ENCODE measurements at regions not wholly inside any gene's neighbourhood (a gene's known extent, or its start where the extent isn't known, plus 50 kb on each side); places are given as distances from the start of the nearest gene placed in this dataset.

- DNase-seq (ENCODE audit: low read depth) = no peak
- TF ChIP-seq CTCF (IDR thresholded peaks at IDR 0.05; ENCODE audit: low read depth, low read length, missing control alignments) = no peak
- in situ Hi-C loops (cut with HindIII; ENCODE audit: low sequenced_read_pairs) = no loop called here
- no peak overlapping the region for H3K4me3 ChIP-seq (ENCODE audit: low read depth, low read length)
Measured at GRCh38 chr22:48258811-48259210, 1496.4 kb downstream of the TBC1D22A start.

GRCh38 chr22:48258064-48258701 lies 1495.7 kb downstream of the TBC1D22A start:
- no peak for DNase-seq (ENCODE audit: low read depth)
- in situ Hi-C loops (cut with HindIII; ENCODE audit: low sequenced_read_pairs) = no loop called here
- TF ChIP-seq CTCF (IDR thresholded peaks at IDR 0.05; ENCODE audit: low read depth, low read length, missing control alignments) = no peak
- H3K4me3 ChIP-seq (ENCODE audit: low read depth, low read length) = no peak overlapping the region

- no peak overlapping the region for H3K4me3 ChIP-seq (ENCODE audit: low read depth, low read length)
- in situ Hi-C loops (cut with HindIII; ENCODE audit: low sequenced_read_pairs) = no loop called here
- no peak for TF ChIP-seq CTCF (IDR thresholded peaks at IDR 0.05; ENCODE audit: low read depth, low read length, missing control alignments)
- no peak for DNase-seq (ENCODE audit: low read depth)
Measured at GRCh38 chr22:48257685-48258055, 1495.2 kb downstream of the TBC1D22A start.

GRCh38 chr22:48256776-48257684 lies 1494.6 kb downstream of the TBC1D22A start:
- H3K4me3 ChIP-seq (ENCODE audit: low read depth, low read length) = no peak overlapping the region
- TF ChIP-seq CTCF (IDR thresholded peaks at IDR 0.05; ENCODE audit: low read depth, low read length, missing control alignments) = no peak
- DNase-seq (ENCODE audit: low read depth) = no peak
- in situ Hi-C loops (cut with HindIII; ENCODE audit: low sequenced_read_pairs) = no loop called here

- DNase-seq (ENCODE audit: low read depth) = no peak
- in situ Hi-C loops (cut with HindIII; ENCODE audit: low sequenced_read_pairs) = no loop called here
- no peak overlapping the region for H3K4me3 ChIP-seq (ENCODE audit: low read depth, low read length)
- TF ChIP-seq CTCF (IDR thresholded peaks at IDR 0.05; ENCODE audit: low read depth, low read length, missing control alignments) = no peak
Measured at GRCh38 chr22:48256041-48256739, 1493.7 kb downstream of the TBC1D22A start.

GRCh38 chr22:48254311-48254873 lies 1491.9 kb downstream of the TBC1D22A start:
- in situ Hi-C loops (cut with HindIII; ENCODE audit: low sequenced_read_pairs) = no loop called here
- TF ChIP-seq CTCF (IDR thresholded peaks at IDR 0.05; ENCODE audit: low read depth, low read length, missing control alignments) = no peak

More at GRCh38 chr22:48254311-48254873, 1491.9 kb downstream of the TBC1D22A start:
- DNase-seq (ENCODE audit: low read depth) = no peak
- H3K4me3 ChIP-seq (ENCODE audit: low read depth, low read length) = no peak overlapping the region
